CD4-positive, alpha-beta T cell treated with Interleukin-17A for 1 hour (primary cell): ENCODE measurements at regions not wholly inside any gene's neighbourhood (a gene's known extent, or its start where the extent isn't known, plus 50 kb on each side); places are given as distances from the start of the nearest gene placed in this dataset.

ENCODE experiments used
- DNase-seq: peaks from one replicate; pipeline ENCODE4 v3.0.0-alpha.2; 2020

DNA sequence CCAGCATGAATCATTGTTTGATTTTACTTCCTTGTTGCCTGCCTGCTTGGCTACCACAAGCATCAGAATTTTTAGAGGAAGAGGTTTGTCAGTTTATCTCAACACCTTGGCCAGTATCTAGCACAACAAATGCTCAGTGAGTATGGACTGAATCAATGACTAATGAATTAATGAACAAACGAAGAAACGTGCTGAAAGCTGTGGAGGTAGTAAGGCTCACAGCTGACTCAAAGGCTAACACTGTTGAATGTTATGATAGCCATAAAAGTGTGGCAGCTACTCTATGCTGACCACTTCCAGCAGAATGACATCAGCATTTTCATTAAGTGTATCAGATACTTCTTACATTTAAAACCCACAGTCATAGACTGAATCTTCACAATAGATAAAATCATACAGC, 543.4 kb downstream of the IRS1 start:
- DNase-seq, result no peak

DNA sequence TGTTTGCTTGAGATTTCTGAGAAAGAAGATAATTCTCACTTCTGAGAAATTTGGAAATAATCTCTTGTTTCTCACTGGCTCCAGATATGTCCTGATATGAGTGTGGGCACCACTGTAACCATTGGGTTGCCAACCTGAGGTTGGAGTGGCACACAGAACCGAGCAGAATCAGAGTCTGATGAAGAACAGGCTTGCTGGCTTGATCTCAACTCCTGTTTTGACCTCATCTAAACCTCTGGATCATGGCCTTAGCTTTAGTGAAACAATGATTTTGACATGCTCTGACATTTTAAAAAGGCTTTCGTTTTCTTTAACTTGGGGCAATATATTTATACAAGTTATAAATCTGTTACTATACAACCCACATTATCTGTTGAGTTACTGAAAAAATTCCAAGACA, 548.0 kb downstream of the IRS1 start:
- DNase-seq, result no peak

DNA sequence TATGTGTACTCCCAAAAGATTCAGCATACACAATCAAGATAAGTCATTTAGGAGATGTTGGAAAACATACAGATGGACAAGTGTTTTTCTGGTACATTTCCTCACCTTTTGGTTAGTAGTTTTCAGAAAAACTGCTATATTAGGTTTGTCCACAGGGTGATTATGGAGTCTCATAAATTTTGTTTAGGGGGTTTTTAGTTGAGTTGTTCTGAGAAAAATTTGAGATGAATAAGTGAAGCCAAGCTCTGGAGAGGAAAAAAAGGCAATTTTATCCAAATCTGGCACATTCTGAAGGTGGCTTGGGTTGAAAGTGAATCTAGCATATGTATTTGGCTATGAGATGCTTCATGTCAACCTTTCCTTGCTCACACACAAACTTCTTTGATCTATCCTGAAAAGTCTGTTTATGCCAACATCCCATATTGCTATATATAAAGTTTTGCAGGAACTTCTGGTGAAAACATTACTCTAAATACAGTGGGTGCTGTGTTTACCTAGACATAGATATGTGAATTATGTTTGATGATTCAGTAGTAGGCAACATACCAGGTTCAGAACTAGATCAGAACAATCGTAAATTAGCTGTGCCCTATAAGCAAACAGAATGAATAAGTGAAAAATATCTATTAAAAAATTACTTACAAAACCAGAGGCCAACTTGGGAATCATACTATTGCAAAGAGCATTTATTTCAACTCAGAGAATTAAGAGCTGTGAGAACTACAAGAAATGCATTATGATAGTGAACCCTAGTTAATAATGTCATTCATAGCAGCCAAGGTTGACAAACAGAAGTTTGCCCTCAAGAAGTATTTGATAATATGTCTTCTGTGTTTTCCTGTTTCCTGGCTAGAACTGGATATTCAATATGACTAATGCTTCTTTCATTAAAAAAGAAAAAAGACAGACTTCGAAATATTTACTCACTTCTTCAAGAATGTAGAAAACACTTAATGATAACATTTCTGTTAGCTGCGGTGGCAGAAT, 552.0 kb downstream of the IRS1 start:
- DNase-seq, result no peak

DNA sequence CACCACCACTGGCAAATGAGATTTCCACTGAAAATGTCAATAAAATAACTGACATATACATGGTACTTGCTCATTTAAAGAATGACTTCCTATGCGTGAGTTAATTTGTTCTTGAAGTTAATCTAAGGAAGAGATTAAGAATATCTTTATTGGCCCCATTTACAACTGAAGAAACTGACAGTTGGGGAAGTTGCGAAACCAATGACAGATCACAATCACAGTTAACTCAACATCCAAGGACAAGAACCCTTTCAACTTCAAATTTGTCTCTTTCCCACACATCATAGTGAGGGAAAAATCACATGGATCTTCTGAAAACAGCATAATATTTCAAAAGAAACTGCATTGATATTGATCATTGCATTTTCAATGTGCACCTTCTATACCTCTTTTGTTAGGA, 565.4 kb downstream of the IRS1 start:
- DNase-seq, result no peak

DNA sequence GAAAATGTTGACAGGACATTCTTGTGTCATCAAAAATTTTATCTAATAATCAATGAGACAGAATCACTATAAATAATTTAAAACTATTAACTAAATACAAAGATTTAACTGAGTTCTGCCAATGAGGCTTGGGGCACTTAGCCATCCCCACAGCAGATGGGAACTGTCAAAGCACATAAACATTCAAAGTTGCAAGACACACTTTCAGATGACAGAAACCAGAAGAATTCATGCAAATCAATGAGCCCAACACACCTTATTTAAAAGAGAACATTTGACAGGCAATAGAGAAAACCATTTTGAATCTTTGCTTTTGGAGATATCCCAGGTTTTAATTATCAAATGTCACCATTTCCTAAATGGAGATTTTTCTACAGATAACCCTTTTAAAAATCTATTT, 566.2 kb downstream of the IRS1 start:
- DNase-seq, result no peak

DNA sequence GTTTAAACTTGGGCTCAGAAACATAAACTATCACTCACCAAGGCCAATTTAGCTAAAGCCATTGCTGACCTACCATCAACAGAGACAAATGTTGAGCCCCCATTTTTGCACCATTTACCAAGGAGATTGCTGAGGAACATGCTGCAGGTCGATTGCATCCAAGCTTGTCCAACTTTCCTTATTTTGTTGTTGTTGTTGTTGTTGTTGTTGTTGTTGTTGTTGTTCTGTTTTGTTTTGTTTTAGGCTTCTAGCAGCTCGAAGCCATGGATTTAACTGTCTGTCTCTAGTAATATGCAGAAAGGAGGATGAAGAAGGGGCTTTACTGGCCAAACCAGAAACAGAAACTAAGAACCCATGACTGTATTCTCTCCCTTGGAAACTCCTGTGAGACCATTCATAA, 571.5 kb downstream of the IRS1 start:
- no peak for DNase-seq

DNA sequence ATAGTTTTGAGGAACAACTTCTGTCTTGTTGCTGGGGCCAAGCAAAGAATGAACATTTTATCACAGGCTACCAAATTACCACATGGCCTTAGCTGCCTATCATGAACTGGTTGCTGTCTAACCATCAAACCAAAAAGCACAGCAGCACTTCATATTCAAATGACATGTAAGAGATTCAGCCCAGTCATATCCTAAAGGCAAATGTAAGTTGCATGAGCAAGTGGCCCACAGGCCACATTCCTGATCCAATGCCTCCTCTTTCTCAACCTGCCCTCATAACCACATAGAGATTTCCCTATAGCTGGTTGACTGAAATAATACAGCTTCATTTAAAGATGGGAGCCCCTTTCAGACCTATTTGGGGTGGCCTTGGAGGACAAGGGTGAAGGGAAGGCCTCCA, 572.3 kb downstream of the IRS1 start:
- no peak for DNase-seq

DNA sequence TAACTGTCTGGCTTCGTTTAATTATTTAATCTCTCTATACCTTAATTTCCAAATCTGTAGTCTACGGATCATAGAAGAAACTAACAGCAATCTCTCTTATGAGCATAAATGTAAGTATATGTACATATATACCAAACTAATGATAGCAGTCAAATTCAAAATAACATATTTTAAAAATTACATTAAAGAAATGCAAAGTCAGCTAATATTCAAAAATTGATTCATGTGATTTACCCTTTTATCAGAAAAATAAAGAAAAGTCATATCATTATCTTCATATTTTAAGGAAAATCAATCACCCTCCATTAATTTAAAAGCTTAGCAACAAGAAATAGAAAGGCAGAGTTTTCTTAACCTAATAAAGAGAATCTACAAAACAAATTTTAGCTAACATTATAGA, 575.9 kb downstream of the IRS1 start:
- no peak for DNase-seq

DNA sequence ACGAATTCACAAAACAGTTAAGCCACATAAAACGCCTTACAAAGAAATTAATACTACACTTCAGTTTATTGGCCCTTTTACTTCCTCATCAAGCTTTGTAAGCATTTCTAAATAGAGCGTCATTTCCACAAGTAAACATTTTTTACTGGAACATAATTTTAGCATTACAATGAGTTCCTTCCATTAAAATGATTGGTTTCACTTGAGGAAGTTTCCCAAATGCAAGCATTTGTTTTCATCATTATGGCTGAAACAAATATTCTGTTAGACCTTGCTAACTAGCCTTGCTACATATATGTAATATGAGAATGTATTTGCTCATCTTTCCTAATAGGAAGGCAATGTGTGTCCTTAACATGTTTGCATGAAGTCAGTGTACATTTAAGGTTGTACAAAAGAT, 579.1 kb downstream of the IRS1 start:
- no peak for DNase-seq

DNA sequence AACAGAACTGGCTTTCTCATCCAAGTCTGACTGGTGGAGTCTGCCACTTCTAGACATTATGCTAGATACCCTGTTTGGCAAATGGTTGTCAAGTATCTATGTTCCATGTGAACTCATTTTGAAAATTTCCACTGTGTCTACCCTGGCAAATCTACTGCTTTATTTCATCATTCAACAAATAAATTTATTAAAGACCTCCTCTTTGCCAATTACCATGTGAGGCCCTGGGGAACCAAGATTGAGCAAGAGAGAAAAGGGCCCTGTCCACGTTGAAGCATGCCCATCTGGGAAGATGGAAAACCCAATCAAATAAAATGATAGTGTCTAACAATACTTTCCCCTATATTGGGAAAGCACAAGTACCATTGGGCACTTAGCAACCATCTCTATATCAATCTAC, 582.4 kb downstream of the IRS1 start:
- no peak for DNase-seq

DNA sequence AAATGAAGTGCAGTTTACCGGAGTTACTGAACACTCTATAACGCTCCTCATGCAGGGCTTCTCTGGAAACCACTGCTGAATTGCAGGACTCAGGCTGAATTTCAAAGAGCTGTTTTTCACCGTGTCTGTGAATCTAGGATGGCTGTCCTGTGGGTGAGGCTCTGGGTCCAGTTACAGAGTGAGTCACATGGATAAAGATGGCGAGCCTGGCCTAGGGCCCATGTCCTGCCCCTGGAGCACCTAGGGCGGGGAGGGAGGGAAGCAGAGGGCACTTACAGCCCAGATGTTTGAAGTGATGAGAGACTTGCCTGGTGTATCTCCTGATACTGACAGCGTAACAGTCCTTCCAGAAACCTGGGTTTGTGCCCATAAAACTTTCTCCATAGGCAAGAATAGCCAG, 583.0 kb downstream of the IRS1 start:
- DNase-seq, result no peak

DNA sequence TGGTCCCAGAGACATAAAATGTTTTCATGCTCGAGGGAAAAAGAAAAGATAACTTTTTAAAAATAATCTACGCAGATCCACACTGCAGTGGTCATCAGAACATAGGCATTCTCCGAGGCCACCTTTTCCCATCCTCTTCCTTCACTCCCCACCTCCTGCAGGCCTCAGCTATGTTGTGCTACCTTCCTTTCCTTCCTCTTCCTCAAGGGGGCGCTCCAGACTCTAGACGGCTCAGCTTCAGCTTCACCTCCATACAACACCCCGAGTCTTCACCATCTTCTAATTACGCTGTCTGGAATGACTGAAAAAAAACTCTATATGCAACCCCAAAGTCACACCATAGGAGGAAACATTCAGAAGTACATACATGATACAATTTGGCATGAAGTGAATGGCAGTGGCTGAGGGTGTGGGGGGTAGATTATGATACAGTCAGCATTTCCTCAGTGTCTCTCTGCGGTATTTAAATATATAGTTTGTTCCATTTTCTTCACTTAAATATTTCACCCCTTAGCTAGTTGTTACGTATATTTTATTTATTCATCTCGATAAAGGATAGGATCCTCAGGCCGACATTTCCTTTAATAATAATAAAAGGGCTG, 583.6 kb downstream of the IRS1 start:
- DNase-seq, result peak; percentile 57

DNA sequence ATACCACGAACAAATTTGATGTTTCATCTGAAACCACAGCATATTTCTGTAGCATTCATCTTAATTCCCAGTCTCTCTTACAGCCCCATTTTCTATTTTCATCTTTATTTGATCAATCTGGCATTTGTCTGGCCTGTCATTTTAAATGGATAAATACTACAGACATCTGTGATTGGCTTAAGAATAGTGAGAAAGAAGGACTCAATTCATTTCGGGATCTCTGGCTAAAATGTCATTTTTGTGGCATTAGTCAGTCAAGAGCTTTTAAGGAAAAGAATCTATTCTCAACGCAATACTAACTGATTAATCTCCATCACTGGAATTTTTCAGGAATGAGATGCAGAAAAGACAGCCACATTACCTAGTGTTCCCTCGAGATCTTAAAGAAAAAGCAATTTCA, 585.9 kb downstream of the IRS1 start:
- no peak for DNase-seq

DNA sequence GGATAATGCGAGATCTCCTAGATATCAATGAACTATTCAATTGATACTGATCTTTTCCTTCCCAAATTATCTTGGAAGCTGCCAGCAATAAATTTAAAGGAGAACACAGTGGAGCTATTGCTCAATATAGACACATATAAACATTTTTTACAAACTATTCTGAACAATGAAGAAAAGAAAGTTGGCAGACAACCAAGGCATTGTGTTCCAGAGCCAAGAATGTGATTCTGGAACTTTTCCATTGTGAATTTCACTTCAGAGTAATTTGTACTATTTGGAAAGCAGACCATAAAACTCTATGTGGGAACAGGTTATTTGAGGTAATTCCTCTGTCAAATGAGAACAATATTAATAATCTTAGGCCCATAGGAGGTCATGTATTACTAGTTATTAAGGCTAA, 588.2 kb downstream of the IRS1 start:
- no peak for DNase-seq

DNA sequence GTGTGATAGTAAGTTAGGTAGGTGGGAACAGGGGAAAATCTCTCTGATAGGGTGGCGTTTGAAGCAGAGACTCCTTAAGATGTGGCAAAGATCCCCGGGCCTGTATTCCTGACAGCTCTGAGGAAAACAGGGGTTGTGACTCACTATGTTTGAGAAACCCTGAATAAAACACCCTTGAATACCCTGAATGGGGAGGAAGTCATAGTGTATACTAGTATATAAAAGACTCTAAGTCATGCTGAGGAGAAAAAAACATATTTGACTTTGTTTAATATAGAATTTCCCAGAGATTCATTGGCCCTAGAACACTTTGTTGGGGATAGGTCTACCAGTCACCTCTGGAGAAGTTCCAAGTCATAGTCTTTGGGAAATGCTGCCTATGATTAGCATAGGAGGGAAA, 590.9 kb downstream of the IRS1 start:
- no peak for DNase-seq

DNA sequence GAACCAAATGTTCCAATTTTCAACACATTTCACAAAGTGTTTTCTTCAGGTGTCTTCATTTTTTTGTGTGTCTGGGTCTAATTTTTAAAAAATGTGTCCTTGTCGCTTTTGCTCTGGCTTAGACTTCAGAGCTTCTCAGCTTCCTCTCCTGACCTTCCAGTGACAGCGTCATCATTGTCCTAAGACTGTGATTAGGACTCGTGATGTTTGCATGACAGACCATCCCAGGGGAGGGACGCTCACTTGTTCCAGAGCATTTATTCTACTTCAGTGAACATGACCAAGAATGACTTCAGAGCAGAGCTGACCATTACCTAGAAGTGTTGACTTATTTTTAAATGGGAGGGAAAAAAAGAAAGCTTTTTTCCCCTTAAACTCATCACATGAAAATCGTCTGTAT, 591.9 kb downstream of the IRS1 start:
- no peak for DNase-seq

DNA sequence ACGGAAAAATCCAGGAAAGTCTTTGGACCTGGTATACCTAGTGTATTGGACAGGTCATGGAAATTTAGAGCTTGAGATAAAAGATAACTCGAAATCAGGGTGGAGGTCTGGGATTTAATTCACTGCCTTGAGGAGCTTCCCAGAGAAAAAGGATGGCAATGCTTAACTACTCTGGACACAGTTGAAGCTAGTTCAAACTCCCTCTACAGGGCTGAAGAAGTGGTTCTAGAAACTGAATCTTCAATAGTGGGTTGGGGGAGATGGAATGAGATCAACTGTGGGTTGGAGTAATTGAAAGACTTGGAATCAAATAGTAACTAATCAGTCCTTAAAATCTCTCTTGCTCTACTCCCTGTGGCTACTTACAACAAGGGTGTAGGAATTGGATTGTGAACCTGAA, 600.1 kb downstream of the IRS1 start:
- no peak for DNase-seq

DNA sequence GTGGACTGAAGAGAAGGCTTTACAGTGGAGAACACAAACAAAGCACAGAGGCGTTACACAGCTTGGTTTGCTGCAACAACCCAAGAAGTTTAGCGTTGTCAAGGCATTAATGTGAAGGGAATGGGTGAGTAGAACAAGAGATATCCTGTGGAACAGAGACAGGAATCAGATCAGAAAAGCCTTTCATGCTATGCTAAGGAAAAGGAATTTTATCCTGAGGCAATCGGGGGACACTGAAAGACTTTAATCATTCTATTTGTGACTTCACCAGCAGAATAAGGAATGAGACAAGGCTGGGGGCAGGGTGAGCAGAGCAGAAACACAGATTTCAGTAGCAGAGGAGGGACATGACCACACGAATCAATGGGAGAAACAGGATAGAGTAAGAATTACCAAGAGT, 600.7 kb downstream of the IRS1 start:
- no peak for DNase-seq

DNA sequence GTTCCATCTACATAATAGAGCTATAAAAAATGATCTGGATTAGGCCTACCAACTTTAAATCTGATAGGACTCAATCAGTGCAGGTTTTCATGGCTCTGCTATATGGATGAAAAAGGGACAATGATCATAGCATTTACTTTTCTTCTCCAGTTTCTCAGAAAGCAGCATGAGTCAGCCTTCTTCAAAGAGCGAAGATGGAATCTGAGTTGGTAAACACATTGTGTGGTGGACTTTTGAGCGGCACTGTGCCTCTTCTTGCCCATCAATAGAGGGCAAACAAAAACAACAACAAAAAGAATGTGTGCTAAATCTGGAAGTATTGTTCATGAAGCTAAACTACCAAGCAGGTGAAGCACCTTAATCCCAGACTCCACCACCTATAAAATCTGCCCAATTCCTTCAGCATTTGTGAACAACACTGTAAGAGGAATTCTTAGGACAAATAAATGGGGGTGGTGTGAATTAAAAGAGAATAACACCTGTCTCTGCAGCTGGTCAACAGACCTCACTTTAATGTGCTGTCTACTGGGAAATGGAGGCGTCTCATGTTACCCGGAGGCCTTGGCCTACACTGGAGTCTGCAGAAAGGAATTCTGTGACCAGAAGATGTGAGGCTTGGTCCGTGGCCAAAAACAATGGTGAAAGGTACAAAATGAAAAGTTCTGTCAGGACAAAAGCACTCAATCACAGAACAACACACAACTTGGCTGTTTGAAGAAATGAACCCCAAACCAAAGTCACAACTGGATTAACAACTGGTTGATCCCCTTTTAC, 609.0 kb downstream of the IRS1 start:
- no peak for DNase-seq

DNA sequence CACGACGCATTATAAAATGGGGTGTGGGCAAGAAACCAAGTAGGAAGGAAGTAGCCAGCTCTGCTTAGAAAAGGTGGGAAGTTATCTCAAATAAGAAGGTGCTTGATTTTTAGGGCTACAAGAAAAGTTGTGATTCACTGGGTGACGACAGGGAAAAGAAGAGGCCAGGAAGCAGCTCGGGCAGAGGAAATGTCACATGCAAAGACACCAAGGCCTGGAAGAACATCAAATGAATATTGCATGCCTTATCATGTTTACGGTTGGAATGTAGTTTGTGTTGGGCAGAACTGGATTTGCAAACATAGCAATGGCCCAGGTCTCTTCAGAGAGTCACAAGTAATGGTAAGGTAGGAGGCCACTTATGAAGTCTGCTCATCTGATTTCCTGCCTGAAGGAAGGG, 610.6 kb downstream of the IRS1 start:
- no peak for DNase-seq

DNA sequence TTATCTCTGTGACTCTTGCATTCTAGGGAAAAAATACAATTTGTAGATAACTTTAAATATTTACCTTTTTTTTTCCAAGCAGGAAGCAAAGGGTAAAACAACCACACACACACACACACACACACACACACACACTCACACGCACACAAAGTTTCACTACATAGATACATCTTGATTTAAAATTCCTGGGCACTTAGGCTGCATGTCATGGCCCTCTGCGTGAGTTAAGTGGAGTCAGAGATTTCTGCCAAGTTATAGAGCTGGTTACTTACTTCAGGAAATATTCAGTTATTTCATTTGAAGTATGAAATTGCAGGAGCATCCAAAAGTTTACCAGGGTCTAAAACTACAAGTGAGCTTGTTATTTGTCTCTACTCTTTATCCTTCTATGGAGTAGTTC, 612.0 kb downstream of the IRS1 start:
- DNase-seq, result no peak

DNA sequence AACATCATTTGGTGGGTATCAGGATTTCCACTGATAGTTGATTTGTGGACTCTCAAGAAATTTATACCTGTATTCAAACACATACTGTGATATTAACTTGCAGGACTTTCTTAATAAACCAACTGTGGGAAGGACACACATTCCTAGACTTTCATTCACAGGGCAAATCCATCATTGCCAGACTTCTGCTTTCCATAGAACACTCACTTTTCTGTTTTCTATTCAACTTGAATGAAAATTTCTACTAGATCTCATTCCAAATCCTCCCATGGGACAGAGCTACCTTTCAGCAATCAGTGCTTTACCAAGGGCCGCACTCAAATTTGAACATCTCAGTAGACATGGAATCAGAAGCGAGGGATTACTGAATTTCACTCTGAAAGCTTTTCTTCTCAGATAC, 612.5 kb downstream of the IRS1 start:
- DNase-seq, result no peak

DNA sequence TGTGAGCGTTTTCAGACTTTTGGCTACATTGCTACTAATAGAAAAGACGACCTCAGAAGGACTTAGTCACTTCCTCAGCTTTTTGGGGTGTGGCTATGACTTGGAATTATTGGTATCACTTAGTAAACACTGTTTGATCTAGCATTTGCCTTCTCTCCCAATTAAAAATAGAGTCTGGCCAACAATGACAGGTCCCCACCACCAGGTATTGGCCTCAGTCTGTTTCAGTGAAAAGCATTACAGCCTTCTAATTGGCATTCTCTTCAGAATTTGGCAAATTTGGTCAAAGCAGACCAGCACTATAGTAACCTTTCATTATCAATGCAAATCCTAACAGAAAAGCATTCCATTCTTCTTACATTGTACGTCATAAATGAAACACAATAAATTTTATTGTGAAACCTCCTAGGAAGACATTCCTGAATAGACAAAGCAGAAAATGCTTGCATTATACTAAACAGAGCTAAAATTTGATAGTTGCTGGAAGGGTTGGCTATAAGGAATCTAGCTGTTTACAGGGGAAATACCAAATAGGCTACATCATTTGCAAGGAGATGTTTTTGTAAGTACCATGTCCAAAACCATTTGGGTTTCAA, 613.9 kb downstream of the IRS1 start:
- DNase-seq, result no peak
